Gastrocnemius medialis (tissue), 4 donors: ENCODE measurements at regions not wholly inside any gene's neighbourhood (a gene's known extent, or its start where the extent isn't known, plus 50 kb on each side); places are given as distances from the start of the nearest gene placed in this dataset.

ENCODE experiments used
- CTCF ChIP-seq, 5 experiments: fragments of 450-650 bp in 3 of 5; fragments of 200-600 bp in 2 of 5; sonication (generic) in 2 of 5; IDR thresholded peaks in 4 of 5; conservative IDR thresholded peaks in 1 of 5; 1 replicate in 4 of 5; 2 replicates in 1 of 5; pipeline ENCODE4 v1.5.1; 2016 to 2019; ENCODE audit warnings: antibody characterized with exemption in 5 of 5, mild to moderate bottlenecking in 3 of 5, moderate library complexity in 3 of 5
- POLR2A ChIP-seq, 2 donors: fragments of 450-650 bp; IDR thresholded peaks; one replicate each; pipeline ENCODE4 v1.6.1; 2017; ENCODE audit warnings: antibody characterized with exemption in 2 of 2, mild to moderate bottlenecking in 2 of 2, moderate library complexity in 2 of 2

DNA sequence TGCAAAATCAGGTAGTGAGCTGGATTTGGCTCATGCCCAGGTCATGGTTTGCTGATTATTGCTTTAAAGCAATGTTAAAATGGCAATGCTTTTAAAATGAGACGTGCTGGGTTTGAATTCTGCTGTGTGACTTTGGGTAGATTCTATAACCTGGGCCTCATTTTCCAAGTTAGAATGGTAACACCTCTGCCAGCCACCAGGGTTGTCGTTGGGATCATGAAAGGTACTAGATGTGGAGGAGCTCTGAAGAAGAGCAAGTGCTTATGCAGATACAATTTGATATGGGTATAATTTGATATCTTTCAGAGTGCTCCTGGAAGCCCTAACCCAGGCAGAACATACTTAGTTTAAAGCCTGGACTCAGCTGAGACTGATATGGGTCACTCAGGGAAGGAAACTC, 60.0 kb downstream of the EVX1 start:
- TF ChIP-seq CTCF (IDR thresholded peaks at IDR 0.05 in 4 of 5, conservative IDR thresholded peaks at IDR 0.05 in 1 of 5) (peak in 1 of 5 experiments; percentile 12), POLR2A (IDR thresholded peaks at IDR 0.05) (no peak)
